ENCODE measurements at regions not wholly inside any gene's neighbourhood (a gene's known extent, or its start where the extent isn't known, plus 50 kb on each side); places are given as distances from the start of the nearest gene placed in this dataset.

DNA sequence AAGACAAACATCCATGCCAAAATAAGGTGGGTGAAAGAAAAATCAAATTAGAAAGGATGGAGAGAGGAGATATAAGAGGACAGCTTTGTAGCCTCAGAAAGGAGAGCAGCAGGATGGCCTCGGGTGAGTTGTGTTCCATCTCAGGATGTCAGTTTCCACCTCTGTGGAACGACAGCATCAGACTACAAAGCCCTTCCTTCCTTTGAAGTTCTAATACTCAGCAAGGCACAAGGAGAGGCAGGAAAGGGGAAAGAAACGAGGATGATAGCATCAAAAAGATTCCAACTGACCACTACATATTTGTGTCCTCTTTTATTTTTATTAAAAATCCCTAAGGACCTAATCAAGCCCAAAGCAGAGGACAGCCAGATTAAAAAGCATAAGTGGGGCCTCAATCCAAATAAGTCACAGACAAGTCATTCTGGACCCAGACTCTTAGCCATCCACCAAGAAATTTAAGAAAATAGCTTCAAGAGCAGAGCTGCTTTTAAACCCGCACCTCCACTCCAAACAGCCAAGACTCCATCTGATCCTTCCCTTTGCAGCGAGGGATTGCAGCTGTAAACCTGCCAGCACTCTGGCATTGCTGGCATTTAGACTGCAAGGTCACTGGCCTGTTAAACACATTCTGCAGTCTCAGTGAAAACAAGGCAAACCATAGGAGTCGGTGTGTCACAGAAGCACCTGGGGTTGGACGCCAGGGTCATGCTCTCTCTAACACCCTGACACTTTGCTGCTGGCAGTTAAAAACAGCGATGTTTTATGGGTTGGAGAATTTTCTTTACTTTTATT, 314.5 kb upstream of the CHAC2 start:
- H3K4me3 ChIP-seq, result no peak overlapping the region
- H3K4me1 ChIP-seq, result peaks cover 0 to 3% (median 0%) of the 10 kb centered on the region in 4 donors
- no peak for DNase-seq
- intact Hi-C loops (cut with DNase I; ENCODE audit: low total_unique reads) (no loop called here), in situ Hi-C loops (cut with MboI; ENCODE audit: low pct_ligation_motif_present in 1 of 4, low pct_unique_long_range_greater_than_20kb in 1 of 4, low sequenced_read_pairs in 3 of 4) (no loop called here)
- WGBS, 2 donors (ENCODE audit: low coverage in 1 of 2), result 61% methylated on average over 5 to 8 of the region's 8 CpGs
- no peaks in the 10 kb centered on the region for H3K36me3 ChIP-seq
- no peak for TF ChIP-seq EP300 (IDR thresholded peaks at IDR 0.05; ENCODE audit: low read depth)
- no peaks in the 10 kb centered on the region for H3K9me3 ChIP-seq
- no peaks in the 10 kb centered on the region for H3K27me3 ChIP-seq
- no peak overlapping the region for H3K27ac ChIP-seq

GRCh38 chr2:53452400-53452799, 315.2 kb upstream of the CHAC2 start:
- DNase-seq, result no peak
- Histone ChIP-seq H3K4me1 (peaks cover 0 to 3% (median 0%) of the 10 kb centered on the region in 4 donors), H3K4me3 (no peak overlapping the region), H3K27ac (no peak overlapping the region), H3K9me3 (no peaks in the 10 kb centered on the region), H3K27me3 (no peaks in the 10 kb centered on the region), H3K36me3 (no peaks in the 10 kb centered on the region)
- 17 to 36% methylated on average over 1 of the region's 1 CpG for WGBS, 2 donors (ENCODE audit: low coverage in 1 of 2)
- TF ChIP-seq, protein P1, sequence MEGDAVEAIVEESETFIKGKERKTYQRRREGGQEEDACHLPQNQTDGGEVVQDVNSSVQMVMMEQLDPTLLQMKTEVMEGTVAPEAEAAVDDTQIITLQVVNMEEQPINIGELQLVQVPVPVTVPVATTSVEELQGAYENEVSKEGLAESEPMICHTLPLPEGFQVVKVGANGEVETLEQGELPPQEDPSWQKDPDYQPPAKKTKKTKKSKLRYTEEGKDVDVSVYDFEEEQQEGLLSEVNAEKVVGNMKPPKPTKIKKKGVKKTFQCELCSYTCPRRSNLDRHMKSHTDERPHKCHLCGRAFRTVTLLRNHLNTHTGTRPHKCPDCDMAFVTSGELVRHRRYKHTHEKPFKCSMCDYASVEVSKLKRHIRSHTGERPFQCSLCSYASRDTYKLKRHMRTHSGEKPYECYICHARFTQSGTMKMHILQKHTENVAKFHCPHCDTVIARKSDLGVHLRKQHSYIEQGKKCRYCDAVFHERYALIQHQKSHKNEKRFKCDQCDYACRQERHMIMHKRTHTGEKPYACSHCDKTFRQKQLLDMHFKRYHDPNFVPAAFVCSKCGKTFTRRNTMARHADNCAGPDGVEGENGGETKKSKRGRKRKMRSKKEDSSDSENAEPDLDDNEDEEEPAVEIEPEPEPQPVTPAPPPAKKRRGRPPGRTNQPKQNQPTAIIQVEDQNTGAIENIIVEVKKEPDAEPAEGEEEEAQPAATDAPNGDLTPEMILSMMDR (IDR thresholded peaks at IDR 0.05), result no peak
- no peak for TF ChIP-seq POLR2AphosphoS5 (IDR thresholded peaks at IDR 0.05)
- intact Hi-C loops (cut with DNase I; ENCODE audit: low total_unique reads) (no loop called here), in situ Hi-C loops (cut with MboI; ENCODE audit: low pct_ligation_motif_present in 1 of 4, low pct_unique_long_range_greater_than_20kb in 1 of 4, low sequenced_read_pairs in 3 of 4) (no loop called here)

GRCh38 chr2:53450923-53451322, 316.7 kb upstream of the CHAC2 start:
- TF ChIP-seq POLR2A (IDR thresholded peaks at IDR 0.05), result no peak
- TF ChIP-seq, protein P1 (IDR thresholded peaks at IDR 0.05), result no peak
- TF ChIP-seq EP300 (IDR thresholded peaks at IDR 0.05; ENCODE audit: low read depth), result no peak
- no peak for TF ChIP-seq POLR2AphosphoS5 (IDR thresholded peaks at IDR 0.05)
- peak; percentile 11 for DNase-seq
- 63 to 67% methylated on average over 2 to 4 of the region's 4 CpGs for WGBS, 2 donors (ENCODE audit: low coverage in 1 of 2)

GRCh38 chr2:53448591-53448990, 319.0 kb upstream of the CHAC2 start:
- 28 to 33% methylated on average over 1 of the region's 1 CpG for WGBS, 2 donors (ENCODE audit: low coverage in 1 of 2)
- no peak overlapping the region for H3K27ac ChIP-seq
- TF ChIP-seq, protein P1 (IDR thresholded peaks at IDR 0.05), result no peak
- TF ChIP-seq EP300 (IDR thresholded peaks at IDR 0.05; ENCODE audit: low read depth) (no peak), POLR2A (IDR thresholded peaks at IDR 0.05) (no peak), POLR2AphosphoS5 (IDR thresholded peaks at IDR 0.05) (no peak)
- H3K9me3 ChIP-seq, result no peaks in the 10 kb centered on the region
- no peaks in the 10 kb centered on the region for H3K36me3 ChIP-seq
- H3K4me3 ChIP-seq, result no peak overlapping the region
- in situ Hi-C loops (cut with MboI; ENCODE audit: low pct_ligation_motif_present in 1 of 4, low pct_unique_long_range_greater_than_20kb in 1 of 4, low sequenced_read_pairs in 3 of 4), result no loop called here
- no peaks in the 10 kb centered on the region for H3K27me3 ChIP-seq
- H3K4me1 ChIP-seq, result peaks cover 0 to 3% (median 0%) of the 10 kb centered on the region in 4 donors
- DNase-seq, result no peak
- intact Hi-C loops (cut with DNase I; ENCODE audit: low total_unique reads), result no loop called here

More at GRCh38 chr2:53450923-53451322, 316.7 kb upstream of the CHAC2 start:
- Histone ChIP-seq H3K9me3 (no peaks in the 10 kb centered on the region), H3K36me3 (no peaks in the 10 kb centered on the region), H3K4me3 (no peak overlapping the region), H3K27ac (peak overlapping the region in 1 of 4 donors; percentile 16), H3K4me1 (peaks cover 0 to 3% (median 0%) of the 10 kb centered on the region in 4 donors), H3K27me3 (no peaks in the 10 kb centered on the region)
- intact Hi-C loops (cut with DNase I; ENCODE audit: low total_unique reads), result no loop called here
- in situ Hi-C loops (cut with MboI; ENCODE audit: low pct_ligation_motif_present in 1 of 4, low pct_unique_long_range_greater_than_20kb in 1 of 4, low sequenced_read_pairs in 3 of 4), result no loop called here

Data from transverse colon (tissue), 4 donors.